WTC11 (cell line): ENCODE measurements at regions not wholly inside any gene's neighbourhood (a gene's known extent, or its start where the extent isn't known, plus 50 kb on each side); places are given as distances from the start of the nearest gene placed in this dataset.

ENCODE experiments used
- ATAC-seq: fragments of 200-7000 bp; cut with Tn5 transposase; 2 replicates; pipeline ENCODE4 v1.10.0; 2021; ENCODE audit warnings: mild to moderate bottlenecking, moderate library complexity
- CTCF ChIA-PET: fragments of 300-600 bp; sonication (Branson Sonifier 250); formaldehyde crosslinking; loops from one replicate; lab custom pipeline; 2021; ENCODE audit warnings: antibody characterized with exemption; lab: Charles Lee
- POLR2A ChIA-PET: fragments of 350-600 bp; sonication (Branson Sonifier 250); formaldehyde crosslinking; loops from one replicate; lab custom pipeline; 2021; ENCODE audit warnings: antibody characterized with exemption; lab: Charles Lee
- DNase-seq: peaks from one replicate; pipeline ENCODE4 v3.0.0; 2021; ENCODE audit warnings: low spot score
- H3K27ac Mint-ChIP-seq: 2 replicates; pipeline ENCODE4 v1.8.0; 2021; ENCODE audit warnings: mixed read lengths
- H3K27me3 Mint-ChIP-seq: 2 replicates; pipeline ENCODE4 v1.8.0; 2021; ENCODE audit warnings: low read depth, mild to moderate bottlenecking, moderate library complexity, mixed read lengths
- H3K36me3 Mint-ChIP-seq: 2 replicates; pipeline ENCODE4 v1.8.0; 2021; ENCODE audit warnings: mixed read lengths
- H3K4me1 Mint-ChIP-seq: 2 replicates; pipeline ENCODE4 v1.8.0; 2022; ENCODE audit warnings: mixed read lengths
- H3K4me3 Mint-ChIP-seq: 2 replicates; pipeline ENCODE4 v1.8.0; 2021; ENCODE audit warnings: mild to moderate bottlenecking, moderate library complexity, mixed read lengths
- H3K9me3 Mint-ChIP-seq: 2 replicates; pipeline ENCODE4 v1.8.0; 2021; ENCODE audit warnings: mixed read lengths
- ATF1 ChIP-seq: sonication (generic); formaldehyde crosslinking; IDR thresholded peaks from 2 replicates; pipeline ENCODE4 v1.8.1; 2023; ENCODE audit warnings: mild to moderate bottlenecking, moderate library complexity, missing genetic modification reagents
- ELF4 ChIP-seq: sonication (generic); formaldehyde crosslinking; IDR thresholded peaks from 2 replicates; pipeline ENCODE4 v1.8.1; 2022; ENCODE audit warnings: low read depth, mild to moderate bottlenecking, moderate library complexity, missing genetic modification reagents
- FOXP1 ChIP-seq: sonication (generic); formaldehyde crosslinking; IDR thresholded peaks from 2 replicates; pipeline ENCODE4 v1.8.0; 2022; ENCODE audit warnings: missing genetic modification reagents, mild to moderate bottlenecking, moderate library complexity, borderline replicate concordance
- IRF2 ChIP-seq: sonication (generic); formaldehyde crosslinking; IDR thresholded peaks from 2 replicates; pipeline ENCODE4 v1.8.0; 2022; ENCODE audit warnings: low read depth, missing genetic modification reagents, borderline replicate concordance
- MYBL2 ChIP-seq: sonication (generic); formaldehyde crosslinking; IDR thresholded peaks from 2 replicates; pipeline ENCODE4 v1.8.1; 2023; ENCODE audit warnings: mild to moderate bottlenecking, moderate library complexity, missing genetic modification reagents
- NFATC4 ChIP-seq: fragments of 250-450 bp; sonication (Bioruptor Pico); IDR thresholded peaks from 2 replicates; pipeline ENCODE4 v1.9.0; 2021; ENCODE audit warnings: mild to moderate bottlenecking
- NFYB ChIP-seq: sonication (generic); formaldehyde crosslinking; conservative IDR thresholded peaks from 2 replicates; pipeline ENCODE4 v1.8.0; 2022; ENCODE audit warnings: low read depth, missing genetic modification reagents
- SP1 ChIP-seq: sonication (generic); formaldehyde crosslinking; conservative IDR thresholded peaks from 2 replicates; pipeline ENCODE4 v1.8.1; 2022; ENCODE audit warnings: missing genetic modification reagents
- TP53 ChIP-seq: sonication (generic); formaldehyde crosslinking; IDR thresholded peaks from 2 replicates; pipeline ENCODE4 v1.8.1; 2023; ENCODE audit warnings: mild to moderate bottlenecking, missing genetic modification reagents
- ZNF138 ChIP-seq: sonication (generic); formaldehyde crosslinking; conservative IDR thresholded peaks from 2 replicates; pipeline ENCODE4 v1.8.1; 2022; ENCODE audit warnings: mild to moderate bottlenecking, moderate library complexity, missing genetic modification reagents
- TF ChIP-seq, protein P1 (sequence below): sonication (generic); formaldehyde crosslinking; IDR thresholded peaks from 2 replicates; pipeline ENCODE4 v1.8.1; 2023; ENCODE audit warnings: mild to moderate bottlenecking, missing genetic modification reagents
- TF ChIP-seq, protein P2 (sequence below): sonication (generic); formaldehyde crosslinking; IDR thresholded peaks from 2 replicates; pipeline ENCODE4 v1.8.1; 2022; ENCODE audit warnings: low read depth, missing genetic modification reagents, borderline replicate concordance
- TF ChIP-seq, protein P3 (sequence below): fragments of 250-450 bp; sonication (Bioruptor Pico); IDR thresholded peaks from 2 replicates; pipeline ENCODE4 v1.9.0; 2021; ENCODE audit warnings: mild to moderate bottlenecking, borderline replicate concordance
- TF ChIP-seq, protein P4 (sequence below): sonication (generic); formaldehyde crosslinking; IDR thresholded peaks from 2 replicates; pipeline ENCODE4 v1.8.1; 2023; ENCODE audit warnings: mild to moderate bottlenecking, moderate library complexity, missing genetic modification reagents
- TF ChIP-seq, protein P5 (sequence below): sonication (generic); formaldehyde crosslinking; IDR thresholded peaks from 2 replicates; pipeline ENCODE4 v1.8.1; 2022; ENCODE audit warnings: low read depth, mild to moderate bottlenecking, moderate library complexity, missing genetic modification reagents, borderline replicate concordance
- TF ChIP-seq, protein P6 (sequence below): fragments of 250-450 bp; sonication (Bioruptor Pico); IDR thresholded peaks from 2 replicates; pipeline ENCODE4 v1.8.0; 2021; ENCODE audit warnings: mild to moderate bottlenecking
- TF ChIP-seq, protein P7 (sequence below): fragments of 200-600 bp; IDR thresholded peaks from 2 replicates; pipeline ENCODE4 v1.8.0; 2022; ENCODE audit warnings: antibody characterized with exemption

DNA sequence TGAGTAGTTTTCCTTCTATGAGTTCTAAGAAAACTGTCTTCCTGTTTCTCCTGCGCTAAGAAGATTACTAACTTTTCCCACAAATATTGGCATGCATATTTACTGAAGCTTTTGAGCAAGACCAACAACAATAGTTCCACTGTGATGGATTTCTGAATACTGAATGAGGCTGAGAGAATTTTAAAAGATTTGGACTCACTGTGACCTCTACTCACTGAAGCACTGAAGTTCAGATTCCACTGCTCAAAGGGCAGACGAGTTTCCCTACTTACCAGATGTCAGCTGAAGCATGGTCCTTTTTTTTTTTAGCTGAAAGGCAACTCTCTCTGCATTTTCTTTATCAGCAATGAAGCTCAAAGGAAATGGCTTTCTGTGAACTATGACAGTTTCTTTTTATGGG lies 718.5 kb downstream of the RFPL4B start:
- H3K27ac Mint-ChIP-seq, result peak overlapping the region; percentile 25; the same call in 1 of the 2 replicates
- H3K9me3 Mint-ChIP-seq, result 0 out of 2 replicates have a peak, but pooled peaks cover 4% of the 10 kb centered on the region
- ATAC-seq, result peak; percentile 36; the same call in 1 of the 2 replicates
- TF ChIP-seq ZNF138 (CRISPR knock-in tag), result no peak
- TF ChIP-seq IRF2 (CRISPR knock-in tag), result no peak
- TF ChIP-seq, protein P1, sequence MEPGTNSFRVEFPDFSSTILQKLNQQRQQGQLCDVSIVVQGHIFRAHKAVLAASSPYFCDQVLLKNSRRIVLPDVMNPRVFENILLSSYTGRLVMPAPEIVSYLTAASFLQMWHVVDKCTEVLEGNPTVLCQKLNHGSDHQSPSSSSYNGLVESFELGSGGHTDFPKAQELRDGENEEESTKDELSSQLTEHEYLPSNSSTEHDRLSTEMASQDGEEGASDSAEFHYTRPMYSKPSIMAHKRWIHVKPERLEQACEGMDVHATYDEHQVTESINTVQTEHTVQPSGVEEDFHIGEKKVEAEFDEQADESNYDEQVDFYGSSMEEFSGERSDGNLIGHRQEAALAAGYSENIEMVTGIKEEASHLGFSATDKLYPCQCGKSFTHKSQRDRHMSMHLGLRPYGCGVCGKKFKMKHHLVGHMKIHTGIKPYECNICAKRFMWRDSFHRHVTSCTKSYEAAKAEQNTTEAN (CRISPR knock-in tag), result no peak
- no peak for TF ChIP-seq FOXP1 (CRISPR knock-in tag)
- no peak for TF ChIP-seq TP53 (CRISPR knock-in tag)
- TF ChIP-seq, protein P2, sequence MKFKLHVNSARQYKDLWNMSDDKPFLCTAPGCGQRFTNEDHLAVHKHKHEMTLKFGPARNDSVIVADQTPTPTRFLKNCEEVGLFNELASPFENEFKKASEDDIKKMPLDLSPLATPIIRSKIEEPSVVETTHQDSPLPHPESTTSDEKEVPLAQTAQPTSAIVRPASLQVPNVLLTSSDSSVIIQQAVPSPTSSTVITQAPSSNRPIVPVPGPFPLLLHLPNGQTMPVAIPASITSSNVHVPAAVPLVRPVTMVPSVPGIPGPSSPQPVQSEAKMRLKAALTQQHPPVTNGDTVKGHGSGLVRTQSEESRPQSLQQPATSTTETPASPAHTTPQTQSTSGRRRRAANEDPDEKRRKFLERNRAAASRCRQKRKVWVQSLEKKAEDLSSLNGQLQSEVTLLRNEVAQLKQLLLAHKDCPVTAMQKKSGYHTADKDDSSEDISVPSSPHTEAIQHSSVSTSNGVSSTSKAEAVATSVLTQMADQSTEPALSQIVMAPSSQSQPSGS (CRISPR knock-in tag), result no peak
- TF ChIP-seq, protein P3, sequence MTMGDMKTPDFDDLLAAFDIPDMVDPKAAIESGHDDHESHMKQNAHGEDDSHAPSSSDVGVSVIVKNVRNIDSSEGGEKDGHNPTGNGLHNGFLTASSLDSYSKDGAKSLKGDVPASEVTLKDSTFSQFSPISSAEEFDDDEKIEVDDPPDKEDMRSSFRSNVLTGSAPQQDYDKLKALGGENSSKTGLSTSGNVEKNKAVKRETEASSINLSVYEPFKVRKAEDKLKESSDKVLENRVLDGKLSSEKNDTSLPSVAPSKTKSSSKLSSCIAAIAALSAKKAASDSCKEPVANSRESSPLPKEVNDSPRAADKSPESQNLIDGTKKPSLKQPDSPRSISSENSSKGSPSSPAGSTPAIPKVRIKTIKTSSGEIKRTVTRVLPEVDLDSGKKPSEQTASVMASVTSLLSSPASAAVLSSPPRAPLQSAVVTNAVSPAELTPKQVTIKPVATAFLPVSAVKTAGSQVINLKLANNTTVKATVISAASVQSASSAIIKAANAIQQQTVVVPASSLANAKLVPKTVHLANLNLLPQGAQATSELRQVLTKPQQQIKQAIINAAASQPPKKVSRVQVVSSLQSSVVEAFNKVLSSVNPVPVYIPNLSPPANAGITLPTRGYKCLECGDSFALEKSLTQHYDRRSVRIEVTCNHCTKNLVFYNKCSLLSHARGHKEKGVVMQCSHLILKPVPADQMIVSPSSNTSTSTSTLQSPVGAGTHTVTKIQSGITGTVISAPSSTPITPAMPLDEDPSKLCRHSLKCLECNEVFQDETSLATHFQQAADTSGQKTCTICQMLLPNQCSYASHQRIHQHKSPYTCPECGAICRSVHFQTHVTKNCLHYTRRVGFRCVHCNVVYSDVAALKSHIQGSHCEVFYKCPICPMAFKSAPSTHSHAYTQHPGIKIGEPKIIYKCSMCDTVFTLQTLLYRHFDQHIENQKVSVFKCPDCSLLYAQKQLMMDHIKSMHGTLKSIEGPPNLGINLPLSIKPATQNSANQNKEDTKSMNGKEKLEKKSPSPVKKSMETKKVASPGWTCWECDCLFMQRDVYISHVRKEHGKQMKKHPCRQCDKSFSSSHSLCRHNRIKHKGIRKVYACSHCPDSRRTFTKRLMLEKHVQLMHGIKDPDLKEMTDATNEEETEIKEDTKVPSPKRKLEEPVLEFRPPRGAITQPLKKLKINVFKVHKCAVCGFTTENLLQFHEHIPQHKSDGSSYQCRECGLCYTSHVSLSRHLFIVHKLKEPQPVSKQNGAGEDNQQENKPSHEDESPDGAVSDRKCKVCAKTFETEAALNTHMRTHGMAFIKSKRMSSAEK (CRISPR knock-in tag), result no peak
- TF ChIP-seq, protein P4, sequence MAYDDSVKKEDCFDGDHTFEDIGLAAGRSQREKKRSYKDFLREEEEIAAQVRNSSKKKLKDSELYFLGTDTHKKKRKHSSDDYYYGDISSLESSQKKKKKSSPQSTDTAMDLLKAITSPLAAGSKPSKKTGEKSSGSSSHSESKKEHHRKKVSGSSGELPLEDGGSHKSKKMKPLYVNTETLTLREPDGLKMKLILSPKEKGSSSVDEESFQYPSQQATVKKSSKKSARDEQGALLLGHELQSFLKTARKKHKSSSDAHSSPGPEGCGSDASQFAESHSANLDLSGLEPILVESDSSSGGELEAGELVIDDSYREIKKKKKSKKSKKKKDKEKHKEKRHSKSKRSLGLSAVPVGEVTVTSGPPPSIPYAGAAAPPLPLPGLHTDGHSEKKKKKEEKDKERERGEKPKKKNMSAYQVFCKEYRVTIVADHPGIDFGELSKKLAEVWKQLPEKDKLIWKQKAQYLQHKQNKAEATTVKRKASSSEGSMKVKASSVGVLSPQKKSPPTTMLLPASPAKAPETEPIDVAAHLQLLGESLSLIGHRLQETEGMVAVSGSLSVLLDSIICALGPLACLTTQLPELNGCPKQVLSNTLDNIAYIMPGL (CRISPR knock-in tag), result no peak
- no peak for TF ChIP-seq ATF1 (CRISPR knock-in tag)
- TF ChIP-seq ELF4 (CRISPR knock-in tag), result no peak
- TF ChIP-seq NFATC4 (CRISPR knock-in tag), result no peak
- no peak for TF ChIP-seq NFYB (CRISPR knock-in tag)
- TF ChIP-seq, protein P5, sequence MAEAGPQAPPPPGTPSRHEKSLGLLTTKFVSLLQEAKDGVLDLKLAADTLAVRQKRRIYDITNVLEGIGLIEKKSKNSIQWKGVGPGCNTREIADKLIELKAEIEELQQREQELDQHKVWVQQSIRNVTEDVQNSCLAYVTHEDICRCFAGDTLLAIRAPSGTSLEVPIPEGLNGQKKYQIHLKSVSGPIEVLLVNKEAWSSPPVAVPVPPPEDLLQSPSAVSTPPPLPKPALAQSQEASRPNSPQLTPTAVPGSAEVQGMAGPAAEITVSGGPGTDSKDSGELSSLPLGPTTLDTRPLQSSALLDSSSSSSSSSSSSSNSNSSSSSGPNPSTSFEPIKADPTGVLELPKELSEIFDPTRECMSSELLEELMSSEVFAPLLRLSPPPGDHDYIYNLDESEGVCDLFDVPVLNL (CRISPR knock-in tag), result no peak
- TF ChIP-seq SP1 (CRISPR knock-in tag), result no peak
- TF ChIP-seq, protein P6, sequence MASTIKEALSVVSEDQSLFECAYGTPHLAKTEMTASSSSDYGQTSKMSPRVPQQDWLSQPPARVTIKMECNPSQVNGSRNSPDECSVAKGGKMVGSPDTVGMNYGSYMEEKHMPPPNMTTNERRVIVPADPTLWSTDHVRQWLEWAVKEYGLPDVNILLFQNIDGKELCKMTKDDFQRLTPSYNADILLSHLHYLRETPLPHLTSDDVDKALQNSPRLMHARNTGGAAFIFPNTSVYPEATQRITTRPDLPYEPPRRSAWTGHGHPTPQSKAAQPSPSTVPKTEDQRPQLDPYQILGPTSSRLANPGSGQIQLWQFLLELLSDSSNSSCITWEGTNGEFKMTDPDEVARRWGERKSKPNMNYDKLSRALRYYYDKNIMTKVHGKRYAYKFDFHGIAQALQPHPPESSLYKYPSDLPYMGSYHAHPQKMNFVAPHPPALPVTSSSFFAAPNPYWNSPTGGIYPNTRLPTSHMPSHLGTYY (CRISPR knock-in tag), result no peak
- no peak for TF ChIP-seq MYBL2 (CRISPR knock-in tag)
- TF ChIP-seq, protein P7, sequence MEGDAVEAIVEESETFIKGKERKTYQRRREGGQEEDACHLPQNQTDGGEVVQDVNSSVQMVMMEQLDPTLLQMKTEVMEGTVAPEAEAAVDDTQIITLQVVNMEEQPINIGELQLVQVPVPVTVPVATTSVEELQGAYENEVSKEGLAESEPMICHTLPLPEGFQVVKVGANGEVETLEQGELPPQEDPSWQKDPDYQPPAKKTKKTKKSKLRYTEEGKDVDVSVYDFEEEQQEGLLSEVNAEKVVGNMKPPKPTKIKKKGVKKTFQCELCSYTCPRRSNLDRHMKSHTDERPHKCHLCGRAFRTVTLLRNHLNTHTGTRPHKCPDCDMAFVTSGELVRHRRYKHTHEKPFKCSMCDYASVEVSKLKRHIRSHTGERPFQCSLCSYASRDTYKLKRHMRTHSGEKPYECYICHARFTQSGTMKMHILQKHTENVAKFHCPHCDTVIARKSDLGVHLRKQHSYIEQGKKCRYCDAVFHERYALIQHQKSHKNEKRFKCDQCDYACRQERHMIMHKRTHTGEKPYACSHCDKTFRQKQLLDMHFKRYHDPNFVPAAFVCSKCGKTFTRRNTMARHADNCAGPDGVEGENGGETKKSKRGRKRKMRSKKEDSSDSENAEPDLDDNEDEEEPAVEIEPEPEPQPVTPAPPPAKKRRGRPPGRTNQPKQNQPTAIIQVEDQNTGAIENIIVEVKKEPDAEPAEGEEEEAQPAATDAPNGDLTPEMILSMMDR, result no peak
- TF ChIP-seq, all 79 proteins: peak for 0
- Mint-ChIP-seq H3K4me3 (no peak overlapping the region), H3K36me3 (no peaks in the 10 kb centered on the region), H3K27me3 (no peaks in the 10 kb centered on the region), H3K4me1 (peaks cover 29% of the 10 kb centered on the region)
- DNase-seq, result no peak
- ChIA-PET POLR2A (no interaction called here), CTCF (no interaction called here)
